ENCODE measurements at regions not wholly inside any gene's neighbourhood (a gene's known extent, or its start where the extent isn't known, plus 50 kb on each side); places are given as distances from the start of the nearest gene placed in this dataset.
A peak's percentile ranks its signal among the peaks of the same experiment; 100 is the strongest.

GRCh38 chr7:25665903-25666670 is 437.8 kb upstream of the NPVF start:
- H3K9me3 ChIP-seq (replicated peaks) = no peaks in the 10 kb centered on the region
- no peaks in the 10 kb centered on the region for H3K27me3 ChIP-seq (ENCODE audit: low read depth)
- no peak overlapping the region for H3K4me3 ChIP-seq
- no peaks in the 10 kb centered on the region for H3K36me3 ChIP-seq
- peaks cover 32% of the 10 kb centered on the region for H3K4me1 ChIP-seq
- intact Hi-C loops (cut with micrococcal nuclease) = no loop called here
- DNase-seq = no peak
- TF ChIP-seq CTCF (IDR thresholded peaks at IDR 0.05; ENCODE audit: borderline replicate concordance) = no peak
- peak overlapping the region; percentile 74 for H3K27ac ChIP-seq (replicated peaks)

DNA sequence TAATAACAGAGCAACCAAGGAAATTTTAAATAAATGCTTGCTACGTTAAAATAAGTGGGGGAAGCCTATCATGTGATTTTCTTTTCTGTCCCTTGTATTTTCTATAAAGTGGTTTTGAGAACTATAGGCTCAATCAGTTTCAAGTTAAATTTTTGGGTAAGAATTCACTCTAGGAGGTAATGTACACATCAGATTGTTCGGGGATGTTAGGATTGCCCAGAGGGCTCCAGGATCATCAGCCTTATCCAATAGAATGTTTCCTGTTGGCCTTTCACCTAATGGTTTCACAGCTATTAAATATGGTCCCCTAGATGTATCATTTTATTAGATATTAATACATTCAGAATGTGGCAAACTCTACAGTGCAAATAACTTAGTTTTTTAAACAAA is 438.4 kb upstream of the NPVF start:
- H3K36me3 ChIP-seq = no peaks in the 10 kb centered on the region
- no peak for TF ChIP-seq CTCF (IDR thresholded peaks at IDR 0.05; ENCODE audit: borderline replicate concordance)
- intact Hi-C loops (cut with micrococcal nuclease) = no loop called here
- H3K27me3 ChIP-seq (ENCODE audit: low read depth) = no peaks in the 10 kb centered on the region
- H3K9me3 ChIP-seq (replicated peaks) = no peaks in the 10 kb centered on the region
- peaks cover 32% of the 10 kb centered on the region for H3K4me1 ChIP-seq
- no peak for DNase-seq
- no peak overlapping the region for H3K27ac ChIP-seq (replicated peaks)
- H3K4me3 ChIP-seq = no peak overlapping the region

DNA sequence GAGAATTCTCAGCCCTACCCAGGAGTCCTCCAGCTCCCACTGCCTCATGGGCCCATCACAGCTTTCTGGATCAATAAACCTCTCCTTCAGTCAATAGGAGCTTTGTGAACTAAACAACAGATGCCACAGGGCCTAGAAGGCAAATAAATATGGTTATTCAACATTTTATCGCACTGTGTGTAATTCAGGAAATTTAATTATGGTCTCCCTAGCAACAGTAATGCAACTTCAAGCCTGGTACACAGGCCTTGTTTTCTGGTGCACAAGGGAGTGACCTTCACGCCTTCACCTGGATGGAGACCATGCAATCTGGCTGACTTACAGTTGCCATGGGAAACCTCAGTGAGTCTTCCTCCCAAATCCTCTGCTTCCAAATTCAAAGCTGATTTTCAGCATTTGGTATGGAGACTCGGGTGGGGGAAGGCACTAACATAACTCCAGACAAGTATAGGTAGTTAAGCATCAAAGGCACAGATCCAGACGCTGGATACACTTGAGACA is 441.0 kb upstream of the NPVF start:
- peak overlapping the region; percentile 79 for H3K27ac ChIP-seq (replicated peaks)
- H3K4me3 ChIP-seq = no peak overlapping the region
- intact Hi-C loops (cut with micrococcal nuclease) = no loop called here
- peaks cover 12% of the 10 kb centered on the region for H3K4me1 ChIP-seq
- no peaks in the 10 kb centered on the region for H3K9me3 ChIP-seq (replicated peaks)
- H3K27me3 ChIP-seq (ENCODE audit: low read depth) = no peaks in the 10 kb centered on the region
- no peak for DNase-seq
- no peaks in the 10 kb centered on the region for H3K36me3 ChIP-seq
- TF ChIP-seq CTCF (IDR thresholded peaks at IDR 0.05; ENCODE audit: borderline replicate concordance) = no peak

- Histone ChIP-seq H3K36me3 (no peaks in the 10 kb centered on the region), H3K27ac (replicated peaks) (peak overlapping the region; percentile 79), H3K27me3 (ENCODE audit: low read depth) (no peaks in the 10 kb centered on the region), H3K9me3 (replicated peaks) (no peaks in the 10 kb centered on the region), H3K4me3 (no peak overlapping the region), H3K4me1 (peaks cover 10% of the 10 kb centered on the region)
- peak; percentile 23 for DNase-seq
- intact Hi-C loops (cut with micrococcal nuclease) = no loop called here
- TF ChIP-seq CTCF (IDR thresholded peaks at IDR 0.05; ENCODE audit: borderline replicate concordance) = no peak
Observed at GRCh38 chr7:25669961-25670841, 441.9 kb upstream of the NPVF start.

GRCh38 chr7:25671111-25671510 is 442.8 kb upstream of the NPVF start:
- TF ChIP-seq CTCF (IDR thresholded peaks at IDR 0.05; ENCODE audit: borderline replicate concordance) = no peak
- Histone ChIP-seq H3K27ac (replicated peaks) (peak overlapping the region; percentile 79), H3K27me3 (ENCODE audit: low read depth) (no peaks in the 10 kb centered on the region), H3K4me3 (no peak overlapping the region), H3K4me1 (peaks cover 19% of the 10 kb centered on the region), H3K36me3 (no peaks in the 10 kb centered on the region), H3K9me3 (replicated peaks) (no peaks in the 10 kb centered on the region)
- intact Hi-C loops (cut with micrococcal nuclease) = no loop called here
- no peak for DNase-seq

All from left ventricle myocardium inferior (tissue), 1 donor.